HepG2 (cell line): ENCODE measurements at regions not wholly inside any gene's neighbourhood (a gene's known extent, or its start where the extent isn't known, plus 50 kb on each side); places are given as distances from the start of the nearest gene placed in this dataset.

Experiments used
- CTCF ChIP-seq: sonication (generic); formaldehyde crosslinking; IDR thresholded peaks from 2 replicates; pipeline ENCODE4 v1.5.0; 2020; ENCODE audit warnings: mild to moderate bottlenecking, missing genetic modification reagents, moderate library complexity
- FOXP4 ChIP-seq: sonication (generic); formaldehyde crosslinking; IDR thresholded peaks from 2 replicates; pipeline ENCODE4 v1.4.0; 2020; ENCODE audit warnings: missing genetic modification reagents
- KDM1A ChIP-seq: IDR thresholded peaks from 2 replicates; pipeline ENCODE4 v1.6.1; 2016; ENCODE audit warnings: missing compliant biosample characterization
- KLF6 ChIP-seq: IDR thresholded peaks from 2 replicates; pipeline ENCODE4 v1.8.0; 2016; ENCODE audit warnings: missing biosample characterization, missing genetic modification reagents
- MAZ ChIP-seq, 2 experiments: sonication (generic) in 1 of 2; formaldehyde crosslinking in 1 of 2; IDR thresholded peaks; 2 replicates each; pipeline versions ENCODE4 v1.5.0 to v1.6.1; 2012 to 2020; ENCODE audit warnings: low read depth in 2 of 2, mild to moderate bottlenecking in 2 of 2, borderline replicate concordance in 1 of 2, improper control_type of control experiment in 1 of 2, low read length in 1 of 2, missing genetic modification reagents in 1 of 2, moderate library complexity in 1 of 2
- MLX ChIP-seq: IDR thresholded peaks from 2 replicates; pipeline ENCODE4 v1.6.1; 2016
- MTA1 ChIP-seq: sonication (generic); formaldehyde crosslinking; IDR thresholded peaks from 2 replicates; pipeline ENCODE4 v1.4.0; 2020; ENCODE audit warnings: missing genetic modification reagents, mild to moderate bottlenecking, borderline replicate concordance
- RFX1 ChIP-seq: fragments of 450-650 bp; IDR thresholded peaks from 2 replicates; pipeline ENCODE4 v1.6.1; 2017
- RNF219 ChIP-seq: sonication (generic); formaldehyde crosslinking; IDR thresholded peaks from 2 replicates; pipeline ENCODE4 v1.5.0; 2020; ENCODE audit warnings: mild to moderate bottlenecking, missing genetic modification reagents
- TCF7L2 ChIP-seq: IDR thresholded peaks from 2 replicates; pipeline ENCODE4 v1.6.1; 2011; ENCODE audit warnings: mild to moderate bottlenecking, low read depth, low read length, moderate library complexity
- ZNF260 ChIP-seq: sonication (generic); formaldehyde crosslinking; IDR thresholded peaks from 2 replicates; pipeline ENCODE4 v1.4.0; 2020; ENCODE audit warnings: missing genetic modification reagents, low read depth, mild to moderate bottlenecking, borderline replicate concordance
- ZNF770 ChIP-seq: sonication (generic); formaldehyde crosslinking; IDR thresholded peaks from 2 replicates; pipeline ENCODE4 v1.5.0; 2020; ENCODE audit warnings: mild to moderate bottlenecking, missing genetic modification reagents
- ZSCAN29 ChIP-seq: sonication (generic); formaldehyde crosslinking; conservative IDR thresholded peaks from 2 replicates; pipeline ENCODE4 v1.4.0; 2020; ENCODE audit warnings: mild to moderate bottlenecking, missing genetic modification reagents

- no peak for TF ChIP-seq RFX1
- no peak for TF ChIP-seq CTCF (CRISPR knock-in tag)
- TF ChIP-seq MLX, result no peak
- TF ChIP-seq KLF6, result no peak
- TF ChIP-seq ZSCAN29 (CRISPR knock-in tag), result no peak
- no peak for TF ChIP-seq ZNF770
- no peak for TF ChIP-seq TCF7L2
- TF ChIP-seq RNF219 (CRISPR knock-in tag), result no peak
- TF ChIP-seq MAZ (IDR thresholded peaks at IDR 0.05; ENCODE audit: borderline replicate concordance, low read depth, low read length), result no peak
- no peak for TF ChIP-seq MAZ (CRISPR knock-in tag; IDR thresholded peaks at IDR 0.05; ENCODE audit: low read depth)
- no peak for TF ChIP-seq FOXP4 (CRISPR knock-in tag)
- no peak for TF ChIP-seq MTA1 (CRISPR knock-in tag)
- TF ChIP-seq ZNF260 (CRISPR knock-in tag), result no peak
- no peak for TF ChIP-seq KDM1A (CRISPR knock-in tag)
Observed at GRCh38 chr12:87171356-87171755, 857.8 kb downstream of the C12orf50 start.
